Hindlimb muscle (tissue), 1 donor: ENCODE measurements at regions not wholly inside any gene's neighbourhood (a gene's known extent, or its start where the extent isn't known, plus 50 kb on each side); places are given as distances from the start of the nearest gene placed in this dataset.
"Not testable (repeated sequence)": the region's sequence is repeated elsewhere in the genome, so short reads cannot be mapped to it uniquely, and the experiment has no call there.

ENCODE experiments used
- DNase-seq: peaks from one replicate; pipeline ENCODE4 v3.0.0-alpha.2; 2013

DNA sequence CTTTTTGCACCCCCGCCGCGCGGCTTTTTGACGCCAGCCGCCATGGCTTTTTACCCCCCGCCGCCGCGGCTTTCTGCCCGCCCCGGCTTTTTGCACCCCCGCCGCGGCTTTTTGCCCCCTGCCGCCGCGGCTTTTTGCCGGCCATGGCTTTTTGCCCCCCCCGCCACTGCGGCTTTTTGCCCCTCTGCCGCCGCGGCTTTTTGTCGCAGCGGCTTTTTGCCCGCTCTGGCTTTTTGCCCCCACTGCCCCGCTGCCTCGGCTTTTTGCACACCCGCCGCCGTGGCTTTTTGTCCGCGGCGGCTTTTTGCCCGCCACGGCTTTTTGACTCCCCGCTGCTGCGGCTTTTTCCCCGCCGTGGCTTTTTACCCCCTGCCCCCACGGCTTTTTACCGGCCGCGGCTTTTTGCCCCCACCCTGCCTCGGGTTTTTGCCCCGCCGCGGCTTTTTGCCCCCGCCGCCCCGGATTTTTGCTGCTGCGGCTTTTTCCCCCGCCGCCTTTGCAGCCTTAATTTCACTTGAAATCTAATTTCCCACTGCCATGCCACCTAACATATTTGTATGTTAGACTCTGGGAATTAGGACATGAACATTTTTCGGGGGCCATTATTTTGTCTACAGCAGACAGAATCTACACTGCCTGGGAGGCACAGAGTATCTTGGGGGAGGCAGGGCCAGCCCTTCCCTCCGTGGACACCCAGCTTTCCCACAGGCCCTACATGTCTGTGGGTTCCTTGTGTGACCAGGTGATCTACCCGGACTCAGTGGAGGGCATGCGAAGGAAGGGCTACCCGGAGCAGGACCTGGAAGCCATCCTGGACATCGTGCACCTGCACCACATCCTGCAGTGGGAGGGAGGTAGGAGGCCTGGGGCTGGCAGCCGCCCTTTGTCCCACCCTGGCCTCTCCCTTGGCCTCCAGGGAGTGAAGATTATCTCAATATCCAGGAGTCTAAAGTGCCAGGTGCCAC lies 3031.0 kb upstream of the TEKT4 start:
- DNase-seq, result no peak

DNA sequence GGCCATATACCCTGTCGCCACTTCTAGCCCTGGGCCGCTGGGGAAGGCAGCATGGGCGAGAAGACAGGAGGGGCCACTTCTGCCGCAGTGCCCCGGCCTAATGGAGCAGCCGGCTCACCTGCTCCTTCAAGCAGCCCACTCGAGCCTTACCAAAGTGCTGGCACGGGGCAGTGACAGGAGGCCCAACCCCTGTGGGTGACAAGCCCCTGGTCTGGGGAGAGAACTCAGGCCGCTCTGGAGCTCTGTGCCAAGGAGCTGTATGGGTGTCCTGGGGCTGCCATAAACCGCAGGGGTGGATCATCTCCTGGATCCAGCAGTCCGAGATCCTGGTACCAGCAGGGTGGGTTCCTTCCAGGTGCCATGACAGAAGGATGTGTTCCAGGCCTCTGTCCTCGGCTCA lies 3029.0 kb upstream of the TEKT4 start:
- not testable (repeated sequence) for DNase-seq

- DNase-seq, result not testable (repeated sequence)
Observed at GRCh38 chr2:91842913-91843312, 3028.3 kb upstream of the TEKT4 start.

DNA sequence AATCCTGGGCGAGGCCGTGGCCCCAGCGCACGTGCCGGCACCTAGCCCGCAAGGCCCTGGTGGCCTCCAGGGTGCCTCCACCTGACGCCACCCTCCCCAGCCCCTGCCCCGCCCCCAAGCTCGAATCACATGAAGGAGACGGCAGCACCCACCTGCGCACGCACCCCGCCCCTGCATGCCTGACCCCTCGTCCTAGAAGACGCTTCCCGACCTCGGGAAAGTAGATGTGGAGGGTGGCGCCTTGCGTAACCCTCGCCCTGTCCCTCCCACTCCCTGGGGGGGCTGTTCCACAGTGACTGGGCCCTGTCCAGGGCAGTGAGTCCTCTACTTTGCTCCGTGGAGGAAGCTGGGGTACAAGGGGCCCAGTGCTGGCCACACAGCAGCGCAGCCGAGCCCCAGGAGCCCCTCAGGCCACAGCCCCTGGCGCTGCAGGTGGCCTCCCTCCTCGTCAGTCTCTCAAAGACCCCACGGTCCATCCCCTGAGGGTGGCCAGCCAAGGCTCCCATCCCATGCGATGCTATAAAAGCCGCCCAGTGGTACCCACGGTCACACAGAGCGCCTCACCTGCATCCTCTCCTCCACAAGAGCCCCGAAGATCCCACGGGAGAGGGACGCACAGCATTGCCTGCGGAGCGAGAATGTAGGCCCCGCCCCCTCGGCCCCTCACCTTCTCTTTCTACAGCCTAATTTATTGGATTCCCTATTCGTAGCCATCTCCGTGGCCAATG lies 3027.3 kb upstream of the TEKT4 start:
- DNase-seq, result not testable (repeated sequence)

DNA sequence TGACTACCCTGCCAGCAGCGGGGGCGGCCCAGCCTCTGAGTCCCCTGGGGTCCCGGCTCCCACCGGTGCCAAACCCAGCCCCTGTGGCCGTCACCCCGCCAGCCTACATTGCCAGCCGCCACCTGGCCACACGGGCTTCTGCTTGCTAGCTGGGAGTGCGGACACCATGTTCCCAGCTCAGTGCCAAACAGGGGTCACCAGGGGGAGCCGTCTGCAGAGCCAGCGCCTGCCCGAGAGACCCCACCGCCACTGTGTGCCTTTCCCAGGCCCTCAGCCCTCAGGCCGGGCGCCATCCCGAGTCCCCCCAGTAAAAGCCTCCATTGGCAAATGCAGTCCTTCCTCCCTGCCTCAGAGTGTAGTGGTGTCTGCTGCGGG lies 3026.8 kb upstream of the TEKT4 start:
- DNase-seq, result not testable (repeated sequence)

GRCh38 chr2:91846388-91846787 lies 3024.8 kb upstream of the TEKT4 start:
- not testable (repeated sequence) for DNase-seq

DNA sequence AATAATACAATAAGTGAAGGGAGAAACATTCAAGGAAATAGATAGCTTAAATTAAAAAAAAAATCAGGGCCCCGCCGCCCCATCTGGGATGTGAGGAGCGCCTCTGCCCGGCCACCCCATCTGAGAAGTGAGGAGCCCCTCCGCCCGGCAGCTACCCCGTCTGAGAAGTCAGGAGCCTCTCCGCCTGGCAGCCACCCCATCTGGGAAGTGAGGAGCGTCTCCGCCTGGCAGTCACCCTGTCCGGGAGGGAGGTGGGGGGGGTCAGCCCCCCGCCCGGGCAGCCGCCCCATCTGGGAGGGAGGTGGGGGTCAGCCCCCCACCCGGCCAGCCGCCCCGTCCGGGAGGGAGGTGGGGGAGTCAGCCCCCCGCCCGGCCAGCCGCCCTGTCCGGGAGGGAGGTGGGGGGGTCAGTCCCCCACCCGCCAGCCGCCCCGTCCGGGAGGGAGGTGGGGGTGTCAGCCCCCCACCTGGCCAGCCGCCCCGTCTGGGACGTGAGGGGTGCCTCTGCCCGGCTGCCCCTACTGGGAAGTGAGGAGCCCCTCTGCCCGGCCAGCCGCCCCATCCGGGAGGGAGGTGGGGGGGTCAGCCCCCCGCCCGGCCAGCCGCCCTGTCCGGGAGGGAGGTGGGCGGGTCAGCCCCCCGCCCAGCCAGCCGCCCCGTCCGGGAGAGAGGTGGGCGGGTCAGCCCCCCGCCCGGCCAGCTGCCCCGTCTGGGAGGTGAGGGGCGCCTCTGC lies 3019.4 kb upstream of the TEKT4 start:
- DNase-seq, result not testable (repeated sequence)

GRCh38 chr2:91856971-91857370 lies 3014.3 kb upstream of the TEKT4 start:
- DNase-seq, result not testable (repeated sequence)

DNA sequence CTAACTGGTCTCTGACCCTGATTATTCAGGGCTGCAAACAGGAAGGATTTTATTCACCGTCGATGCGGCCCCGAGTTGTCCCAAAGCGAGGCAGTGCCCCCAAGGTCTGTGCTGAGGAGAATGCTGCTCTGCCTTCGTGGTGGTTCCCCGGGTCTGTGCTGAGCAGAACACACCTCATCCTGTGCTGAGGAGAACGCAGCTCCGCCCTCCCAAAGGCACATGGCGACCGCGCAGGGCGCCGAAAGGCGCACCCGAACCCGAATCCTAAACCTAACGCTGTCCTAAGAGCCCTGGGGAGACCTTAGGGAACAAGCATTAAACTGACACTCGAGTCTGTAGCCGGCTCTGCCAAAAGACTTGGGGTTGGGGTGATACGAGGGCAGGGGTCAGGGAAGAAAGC lies 3013.5 kb upstream of the TEKT4 start:
- not testable (repeated sequence) for DNase-seq

DNA sequence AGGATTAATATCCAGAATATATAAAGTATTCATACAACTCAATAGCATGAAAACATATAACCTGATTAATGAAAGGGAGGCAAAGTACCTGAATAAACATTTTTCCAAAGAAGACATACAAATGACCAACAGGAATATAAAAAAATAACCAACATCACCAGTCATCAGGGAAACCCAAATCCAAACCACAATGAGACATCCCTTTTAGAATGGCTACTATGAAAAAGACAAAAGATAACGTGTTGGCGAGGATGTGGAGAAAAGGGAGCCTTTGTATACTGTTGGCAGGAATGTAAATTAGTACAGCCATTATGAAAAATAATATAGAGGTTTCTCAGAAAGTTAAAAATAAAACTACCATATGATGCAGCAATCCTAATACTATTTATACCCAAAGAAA lies 2999.5 kb upstream of the TEKT4 start:
- DNase-seq, result not testable (repeated sequence)

DNA sequence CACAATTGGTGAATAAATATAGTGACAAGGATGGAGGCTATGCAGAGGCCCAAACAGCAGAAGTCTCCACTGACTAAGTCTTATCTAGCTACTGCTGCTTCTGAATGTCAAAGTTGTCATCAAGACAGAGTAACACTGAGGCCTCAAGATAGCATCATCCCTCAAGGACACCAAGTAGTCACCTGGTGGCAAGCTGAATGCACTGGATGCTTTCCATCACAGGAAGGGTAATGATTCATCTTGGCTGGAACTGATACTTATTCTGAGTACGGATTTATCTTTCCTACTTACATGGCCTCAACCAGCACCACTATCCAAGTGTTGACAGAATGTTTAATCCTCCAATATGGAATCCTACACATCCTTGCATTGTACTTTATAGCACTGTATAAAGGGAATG lies 2997.8 kb upstream of the TEKT4 start:
- not testable (repeated sequence) for DNase-seq

DNA sequence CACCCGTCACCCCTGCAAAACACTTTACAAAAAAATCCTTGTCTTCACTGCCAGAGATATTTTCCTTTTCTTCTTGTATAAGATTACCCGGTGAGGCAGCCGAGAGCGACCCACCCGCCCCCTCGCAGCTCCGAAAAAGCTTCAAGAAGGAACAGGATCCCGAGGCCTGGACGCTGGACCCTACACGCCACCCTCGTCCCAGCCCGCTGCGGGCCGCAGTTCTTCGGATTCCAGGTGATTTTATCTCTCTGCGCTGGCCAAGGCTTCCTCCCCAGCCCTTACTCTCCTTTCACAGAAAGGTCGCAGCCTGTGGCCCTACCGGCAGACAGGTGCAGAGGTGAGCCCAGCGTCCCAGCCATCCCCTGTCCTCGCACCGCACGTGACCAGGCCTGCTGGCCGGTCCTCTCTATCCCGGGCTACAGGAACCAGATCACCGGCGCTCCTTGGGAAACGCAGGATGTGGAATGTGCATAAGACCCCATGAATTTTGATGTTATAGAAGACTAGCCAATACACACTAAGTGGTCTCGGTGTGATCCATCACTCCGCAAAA lies 2993.5 kb upstream of the TEKT4 start:
- DNase-seq, result not testable (repeated sequence)

GRCh38 chr2:91895091-91895490 lies 2976.1 kb upstream of the TEKT4 start:
- DNase-seq, result not testable (repeated sequence)

GRCh38 chr2:91917602-91918001 lies 2953.6 kb upstream of the TEKT4 start:
- DNase-seq, result not testable (repeated sequence)
